Endothelial cell of umbilical vein (primary cell): ENCODE measurements at regions not wholly inside any gene's neighbourhood (a gene's known extent, or its start where the extent isn't known, plus 50 kb on each side); places are given as distances from the start of the nearest gene placed in this dataset.

Experiments
- BruUV-seq: library from RNA; stranded (reverse); fragments of 400-500 nt; replicated peaks from 2 replicates; lab custom pipeline; 2021; lab: Mats Ljungman, UMichigan
- CTCF ChIA-PET: fragments of 300-600, 350-600 bp; sonication (Branson Sonifier 250); formaldehyde crosslinking; loops from one replicate; lab custom pipeline; 2021; ENCODE audit warnings: antibody characterized with exemption, inconsistent platforms; lab: Charles Lee
- POLR2A ChIA-PET: fragments of 300-600, 350-600 bp; sonication (Branson Sonifier 250); formaldehyde crosslinking; loops from one replicate; lab custom pipeline; 2021; ENCODE audit warnings: antibody characterized with exemption, inconsistent platforms; lab: Charles Lee
- DNase-seq: peaks from one replicate; pipeline ENCODE4 v3.0.0-alpha.2; 2011; ENCODE audit warnings: low read depth, low spot score
- FAIRE-seq: peaks from 2 replicates; lab custom pipeline; 2011; peaks lifted over from hg19 to GRCh38; lab: Jason Lieb, UNC
- H2AFZ ChIP-seq: 2 replicates; pipeline ENCODE4 v1.6.0; 2012; ENCODE audit warnings: low read depth, low read length, control low read depth, inconsistent platforms
- H3K27ac ChIP-seq: 2 replicates; pipeline ENCODE4 v1.5.1; 2011; ENCODE audit warnings: low read depth, mild to moderate bottlenecking, control low read depth, low read length, moderate library complexity; ENCODE audit not compliant: insufficient read depth
- H3K27me3 ChIP-seq, 2 experiments: 2 replicates each; pipeline versions ENCODE4 v1.6.0 to v1.6.1; 2011; ENCODE audit warnings: low read length in 2 of 2, mixed read lengths in 1 of 2; ENCODE audit not compliant: control insufficient read depth in 2 of 2, insufficient read depth in 2 of 2
- H3K36me3 ChIP-seq, 2 experiments: 2 replicates in 1 of 2; 3 replicates in 1 of 2; pipeline ENCODE4 v1.5.1; 2011; ENCODE audit warnings: low read length in 2 of 2, mild to moderate bottlenecking in 1 of 2, moderate library complexity in 1 of 2; ENCODE audit not compliant: control insufficient read depth in 2 of 2, insufficient read depth in 2 of 2; ENCODE audit errors: extremely low read depth in 1 of 2
- H3K4me1 ChIP-seq: 3 replicates; pipeline ENCODE4 v1.5.1; 2011; ENCODE audit warnings: mild to moderate bottlenecking, low read length; ENCODE audit not compliant: control insufficient read depth, insufficient read depth; ENCODE audit errors: extremely low read depth
- H3K4me2 ChIP-seq: 2 replicates; pipeline ENCODE4 v1.6.1; 2011; ENCODE audit warnings: low read length, control low read depth, mixed read lengths; ENCODE audit not compliant: insufficient read depth
- H3K4me3 ChIP-seq, 3 experiments: fragments of 200-600 bp in 1 of 3; sonication (generic), shearing (Covaris generic) in 1 of 3; replicated peaks in 1 of 3; 2 replicates each; pipeline ENCODE4 v1.5.1; 2011 to 2016; ENCODE audit warnings: control low read depth in 3 of 3, low read length in 3 of 3, mild to moderate bottlenecking in 2 of 3, inconsistent platforms in 1 of 3, low read depth in 1 of 3, moderate library complexity in 1 of 3; ENCODE audit not compliant: insufficient read depth in 1 of 3
- H3K79me2 ChIP-seq: 2 replicates; pipeline ENCODE4 v1.6.0; 2012; ENCODE audit warnings: low read length, inconsistent platforms; ENCODE audit not compliant: control insufficient read depth, insufficient read depth
- H3K9ac ChIP-seq: replicated peaks from 2 replicates; pipeline ENCODE3; 2011; ENCODE audit warnings: low read length, control low read depth; ENCODE audit not compliant: insufficient read depth; ENCODE audit errors: extremely low read depth
- H3K9me1 ChIP-seq: replicated peaks from 3 replicates; pipeline ENCODE4 v1.6.0; 2011; ENCODE audit warnings: mild to moderate bottlenecking, low read length; ENCODE audit not compliant: control insufficient read depth, insufficient read depth; ENCODE audit errors: extremely low read depth
- H3K9me3 ChIP-seq: replicated peaks from 2 replicates; pipeline ENCODE4 v1.5.1; 2012; ENCODE audit warnings: low read length, inconsistent platforms; ENCODE audit not compliant: control insufficient read depth, insufficient read depth
- H4K20me1 ChIP-seq: replicated peaks from 2 replicates; pipeline ENCODE3; 2011; ENCODE audit warnings: mild to moderate bottlenecking, low read length; ENCODE audit not compliant: control insufficient read depth, insufficient read depth; ENCODE audit errors: extremely low read depth
- EZH2 ChIP-seq: IDR thresholded peaks from 2 replicates; pipeline ENCODE4 v1.6.1; 2012; ENCODE audit warnings: borderline replicate concordance, low read depth, mild to moderate bottlenecking, moderate library complexity, low read length, inconsistent platforms; ENCODE audit not compliant: severe bottlenecking
- FOS ChIP-seq: IDR thresholded peaks from 2 replicates; pipeline ENCODE4 v1.6.1; 2011; ENCODE audit warnings: mild to moderate bottlenecking, low read length, moderate library complexity, borderline replicate concordance; ENCODE audit not compliant: insufficient read depth
- GATA2 ChIP-seq: IDR thresholded peaks from 2 replicates; pipeline ENCODE4 v1.7.0; 2011; ENCODE audit warnings: low read depth, mild to moderate bottlenecking, moderate library complexity, mixed read lengths, low read length; ENCODE audit not compliant: insufficient read length, insufficient read depth
- JUN ChIP-seq: IDR thresholded peaks from 2 replicates; pipeline ENCODE4 v1.6.1; 2011; ENCODE audit warnings: borderline replicate concordance, low read depth; ENCODE audit not compliant: insufficient read length, insufficient read depth
- MYC ChIP-seq: IDR thresholded peaks from one replicate; pipeline ENCODE4 v1.6.1; 2011; ENCODE audit warnings: mild to moderate bottlenecking, low read depth, low read length
- POLR2A ChIP-seq: IDR thresholded peaks from 2 replicates; pipeline ENCODE4 v1.6.1; 2012; ENCODE audit warnings: low read depth, mild to moderate bottlenecking, control low read depth, low read length
- POLR2AphosphoS5 ChIP-seq: IDR thresholded peaks from 2 replicates; pipeline ENCODE4 v1.6.1; 2012; ENCODE audit warnings: low read depth, mild to moderate bottlenecking, control low read depth, low read length, moderate library complexity; ENCODE audit not compliant: insufficient read depth
- dilution Hi-C: fragments of 300-500 bp; cut with MboI; formaldehyde crosslinking; loops from one replicate; pipeline ENCODE4 v1.15.0; 2019; ENCODE audit warnings: low sequenced_read_pairs; ENCODE audit not compliant: extremely low pct_ligation_motif_present
- intact Hi-C: fragments of 100-400 bp; cut with micrococcal nuclease; formaldehyde crosslinking; loops from one replicate; pipeline ENCODE4 v1.10.0; 2022
- TF ChIP-seq, protein P1 (sequence below): IDR thresholded peaks from 2 replicates; pipeline ENCODE4 v1.6.1; 2011; ENCODE audit not compliant: insufficient read depth, insufficient read length
- TF ChIP-seq, protein P2 (sequence below), 2 donors: IDR thresholded peaks; 1 replicate in 1 of 2; 2 replicates in 1 of 2; pipeline ENCODE4 v1.5.1; 2011; ENCODE audit warnings: low read length in 2 of 2, mild to moderate bottlenecking in 2 of 2, moderate library complexity in 2 of 2, control low read depth in 1 of 2, inconsistent platforms in 1 of 2, low read depth in 1 of 2; ENCODE audit not compliant: insufficient read depth in 1 of 2; ENCODE audit errors: extremely low read depth in 1 of 2

DNA sequence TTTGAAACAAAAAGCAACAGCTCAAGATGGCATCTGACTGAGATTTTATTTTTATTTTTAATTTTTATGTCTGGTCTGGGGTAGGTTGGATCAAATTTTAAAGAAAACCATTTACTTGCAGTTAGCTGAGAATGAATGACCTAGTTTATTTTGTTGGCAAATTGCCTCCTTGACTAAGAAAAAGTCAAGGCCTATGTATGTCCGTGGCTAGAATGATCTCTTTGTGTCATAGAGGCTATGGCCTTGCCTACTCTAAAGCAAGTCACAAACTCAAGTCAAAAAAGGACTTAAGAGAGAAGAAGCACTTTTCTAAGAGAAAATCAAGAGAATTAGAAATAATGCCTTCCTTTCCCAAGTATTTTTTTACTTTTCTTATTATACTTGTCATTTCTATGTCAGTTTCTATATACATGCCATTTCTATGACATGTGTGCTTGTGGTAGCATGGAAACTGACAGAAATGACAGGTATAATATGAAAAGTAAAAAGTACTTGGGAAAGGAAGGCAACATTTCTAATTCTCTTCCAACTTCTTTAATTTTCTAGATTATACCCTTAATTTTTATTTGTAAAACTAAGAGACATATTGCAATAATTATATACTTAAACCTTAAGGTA, 136.7 kb downstream of the CENPF start:
- ChIA-PET CTCF (no interaction called here), POLR2A (no interaction called here)
- Histone ChIP-seq H3K4me2 (no peak overlapping the region), H3K9me3 (no peaks in the 10 kb centered on the region), H3K27me3 (no peaks in the 10 kb centered on the region), H4K20me1 (no peaks in the 10 kb centered on the region), H3K4me3 (no peak overlapping the region), H3K9ac (no peak overlapping the region), H2AFZ (no peak overlapping the region), H3K4me1 (no peaks in the 10 kb centered on the region), H3K79me2 (no peaks in the 10 kb centered on the region), H3K9me1 (no peaks in the 10 kb centered on the region), H3K36me3 (no peaks in the 10 kb centered on the region), H3K27ac (no peak overlapping the region)
- no peak for FAIRE-seq
- no TSS peak for BruUV-seq
- TF ChIP-seq MYC (no peak), POLR2AphosphoS5 (no peak), POLR2A (no peak), FOS (no peak)
- dilution Hi-C loops (no loop called here), intact Hi-C loops (no loop called here)
- DNase-seq = no peak

DNA sequence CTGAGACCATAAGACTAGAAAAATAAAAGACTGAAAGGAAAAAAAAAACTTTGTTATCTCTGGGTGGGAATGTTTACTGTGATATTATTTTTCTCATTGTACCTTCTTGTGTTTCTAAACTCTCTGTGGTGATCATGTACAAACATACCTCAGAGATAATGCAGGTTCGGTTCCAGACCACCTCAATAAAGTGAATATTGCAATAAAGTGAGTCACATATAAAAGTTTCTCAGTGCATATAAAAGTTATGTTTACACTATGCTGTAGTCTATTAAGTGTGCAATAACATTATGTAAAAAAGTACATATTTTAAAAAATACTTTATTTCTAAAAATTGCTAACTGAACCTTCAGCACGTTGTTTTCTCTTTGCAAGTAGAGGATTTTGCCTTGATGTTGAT, 137.5 kb downstream of the CENPF start:
- Histone ChIP-seq H3K9me3 (no peaks in the 10 kb centered on the region), H3K27ac (no peak overlapping the region), H3K79me2 (no peaks in the 10 kb centered on the region), H3K4me3 (no peak overlapping the region), H3K27me3 (no peaks in the 10 kb centered on the region), H3K4me2 (no peak overlapping the region), H2AFZ (no peak overlapping the region), H3K4me1 (no peaks in the 10 kb centered on the region), H3K9me1 (no peaks in the 10 kb centered on the region), H4K20me1 (no peaks in the 10 kb centered on the region), H3K36me3 (no peaks in the 10 kb centered on the region), H3K9ac (no peak overlapping the region)
- FAIRE-seq = no peak
- TF ChIP-seq GATA2 = no peak
- TF ChIP-seq EZH2 = no peak
- no peak for TF ChIP-seq POLR2A
- TF ChIP-seq, protein P1, sequence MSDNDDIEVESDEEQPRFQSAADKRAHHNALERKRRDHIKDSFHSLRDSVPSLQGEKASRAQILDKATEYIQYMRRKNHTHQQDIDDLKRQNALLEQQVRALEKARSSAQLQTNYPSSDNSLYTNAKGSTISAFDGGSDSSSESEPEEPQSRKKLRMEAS = no peak
- no peak for TF ChIP-seq POLR2AphosphoS5
- no peak for TF ChIP-seq JUN
- no peak for TF ChIP-seq MYC
- TF ChIP-seq FOS = no peak
- TF ChIP-seq, protein P2, sequence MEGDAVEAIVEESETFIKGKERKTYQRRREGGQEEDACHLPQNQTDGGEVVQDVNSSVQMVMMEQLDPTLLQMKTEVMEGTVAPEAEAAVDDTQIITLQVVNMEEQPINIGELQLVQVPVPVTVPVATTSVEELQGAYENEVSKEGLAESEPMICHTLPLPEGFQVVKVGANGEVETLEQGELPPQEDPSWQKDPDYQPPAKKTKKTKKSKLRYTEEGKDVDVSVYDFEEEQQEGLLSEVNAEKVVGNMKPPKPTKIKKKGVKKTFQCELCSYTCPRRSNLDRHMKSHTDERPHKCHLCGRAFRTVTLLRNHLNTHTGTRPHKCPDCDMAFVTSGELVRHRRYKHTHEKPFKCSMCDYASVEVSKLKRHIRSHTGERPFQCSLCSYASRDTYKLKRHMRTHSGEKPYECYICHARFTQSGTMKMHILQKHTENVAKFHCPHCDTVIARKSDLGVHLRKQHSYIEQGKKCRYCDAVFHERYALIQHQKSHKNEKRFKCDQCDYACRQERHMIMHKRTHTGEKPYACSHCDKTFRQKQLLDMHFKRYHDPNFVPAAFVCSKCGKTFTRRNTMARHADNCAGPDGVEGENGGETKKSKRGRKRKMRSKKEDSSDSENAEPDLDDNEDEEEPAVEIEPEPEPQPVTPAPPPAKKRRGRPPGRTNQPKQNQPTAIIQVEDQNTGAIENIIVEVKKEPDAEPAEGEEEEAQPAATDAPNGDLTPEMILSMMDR (IDR thresholded peaks at IDR 0.05; ENCODE audit: extremely low read depth in 1 of 2, insufficient read depth in 1 of 2, low read depth in 1 of 2, low read length in 2 of 2) = no peak
- no peak for DNase-seq
- POLR2A ChIA-PET = no interaction called here
- CTCF ChIA-PET = no interaction called here
- dilution Hi-C loops (no loop called here), intact Hi-C loops (no loop called here)
- BruUV-seq = no TSS peak
